Keratinocyte (primary cell): ENCODE measurements at regions not wholly inside any gene's neighbourhood (a gene's known extent, or its start where the extent isn't known, plus 50 kb on each side); places are given as distances from the start of the nearest gene placed in this dataset.

Source experiments
- DNase-seq: peaks from one replicate; pipeline ENCODE4 v3.0.0-alpha.2; 2011; ENCODE audit warnings: low read depth, missing footprints, low spot score
- FAIRE-seq: peaks from 2 replicates; lab custom pipeline; 2011; peaks lifted over from hg19 to GRCh38; lab: Jason Lieb, UNC
- H2AFZ ChIP-seq: 2 replicates; pipeline ENCODE4 v1.6.0; 2012; ENCODE audit warnings: low read length, control low read depth, inconsistent platforms; ENCODE audit not compliant: control insufficient read depth
- H3K27ac ChIP-seq: 2 replicates; pipeline ENCODE4 v1.5.1; 2011; ENCODE audit warnings: low read length; ENCODE audit not compliant: control insufficient read depth, insufficient read depth
- H3K27me3 ChIP-seq: 3 replicates; pipeline ENCODE4 v1.6.0; 2011; ENCODE audit warnings: low read length; ENCODE audit not compliant: control insufficient read depth, insufficient read depth; ENCODE audit errors: extremely low read depth
- H3K36me3 ChIP-seq, 2 experiments: 2 replicates in 1 of 2; 3 replicates in 1 of 2; pipeline ENCODE4 v1.5.1; 2011; ENCODE audit warnings: low read length in 2 of 2, mild to moderate bottlenecking in 1 of 2; ENCODE audit not compliant: control insufficient read depth in 2 of 2, insufficient read depth in 2 of 2; ENCODE audit errors: extremely low read depth in 1 of 2
- H3K4me1 ChIP-seq: 3 replicates; pipeline ENCODE4 v1.5.1; 2011; ENCODE audit warnings: low read length; ENCODE audit not compliant: control insufficient read depth, insufficient read depth; ENCODE audit errors: extremely low read depth
- H3K4me2 ChIP-seq: 3 replicates; pipeline ENCODE4 v1.6.0; 2011; ENCODE audit warnings: low read depth, low read length; ENCODE audit not compliant: control insufficient read depth, insufficient read depth; ENCODE audit errors: extremely low read depth
- H3K4me3 ChIP-seq, 3 experiments: fragments of 200-600 bp in 1 of 3; sonication (generic) in 1 of 3; 2 replicates in 2 of 3; 3 replicates in 1 of 3; pipeline ENCODE4 v1.5.1; 2011 to 2016; ENCODE audit warnings: low read length in 3 of 3, mild to moderate bottlenecking in 3 of 3, control low read depth in 2 of 3, inconsistent platforms in 1 of 3, low read depth in 1 of 3, mixed read lengths in 1 of 3, mixed run types in 1 of 3, moderate library complexity in 1 of 3; ENCODE audit not compliant: control insufficient read depth in 2 of 3, insufficient read depth in 2 of 3; ENCODE audit errors: extremely low read depth in 1 of 3
- H3K79me2 ChIP-seq: 2 replicates; pipeline ENCODE4 v1.6.0; 2012; ENCODE audit warnings: low read length; ENCODE audit not compliant: control insufficient read depth, insufficient read depth
- H3K9ac ChIP-seq: 3 replicates; pipeline ENCODE4 v1.6.0; 2011; ENCODE audit warnings: low read length; ENCODE audit not compliant: control insufficient read depth, insufficient read depth; ENCODE audit errors: extremely low read depth
- H3K9me1 ChIP-seq: 3 replicates; pipeline ENCODE4 v1.6.0; 2011; ENCODE audit warnings: low read length; ENCODE audit not compliant: control insufficient read depth, insufficient read depth; ENCODE audit errors: extremely low read depth
- H3K9me3 ChIP-seq: 2 replicates; pipeline ENCODE4 v1.5.1; 2012; ENCODE audit warnings: low read depth, low read length; ENCODE audit not compliant: control insufficient read depth
- H4K20me1 ChIP-seq: 3 replicates; pipeline ENCODE4 v1.6.0; 2011; ENCODE audit warnings: low read length; ENCODE audit not compliant: control insufficient read depth, insufficient read depth; ENCODE audit errors: extremely low read depth
- CTCF ChIP-seq, 3 experiments: IDR thresholded peaks in 1 of 3; conservative IDR thresholded peaks in 1 of 3; optimal IDR thresholded peaks in 1 of 3; 2 replicates in 2 of 3; 3 replicates in 1 of 3; pipeline versions ENCODE3 to v1.5.1; 2011; ENCODE audit warnings: low read length in 3 of 3, mild to moderate bottlenecking in 3 of 3, moderate library complexity in 2 of 3, control low read depth in 1 of 3, inconsistent platforms in 1 of 3; ENCODE audit not compliant: insufficient read depth in 2 of 3; ENCODE audit errors: extremely low read depth in 1 of 3
- EZH2 ChIP-seq: IDR thresholded peaks from one replicate; pipeline ENCODE4 v1.6.1; 2012; ENCODE audit warnings: inconsistent platforms, mild to moderate bottlenecking, low read length, moderate library complexity
- dilution Hi-C: fragments of 300-500 bp; cut with MboI; formaldehyde crosslinking; loops from one replicate; pipeline ENCODE4 v1.7.0; 2020; ENCODE audit warnings: low sequenced_read_pairs; ENCODE audit not compliant: extremely low pct_ligation_motif_present

- H2AFZ ChIP-seq, result no peak overlapping the region
- dilution Hi-C loops, result no loop called here
- no peak overlapping the region for H3K4me3 ChIP-seq
- peaks cover 9% of the 10 kb centered on the region for H3K4me1 ChIP-seq
- H3K79me2 ChIP-seq, result no peaks in the 10 kb centered on the region
- H3K9me1 ChIP-seq, result no peaks in the 10 kb centered on the region
- no peak overlapping the region for H3K27ac ChIP-seq
- DNase-seq (no peak), FAIRE-seq (peak; percentile 39)
- H3K27me3 ChIP-seq, result no peaks in the 10 kb centered on the region
- no peaks in the 10 kb centered on the region for H3K9me3 ChIP-seq
- TF ChIP-seq CTCF (optimal IDR thresholded peaks at IDR 0.05 in 1 of 3, IDR thresholded peaks at IDR 0.05 in 1 of 3, conservative IDR thresholded peaks at IDR 0.05 in 1 of 3; ENCODE audit: extremely low read depth in 1 of 3, insufficient read depth in 2 of 3, low read length in 3 of 3) (no peak), EZH2 (no peak)
- H3K4me2 ChIP-seq, result no peak overlapping the region
- no peak overlapping the region for H3K9ac ChIP-seq
- no peaks in the 10 kb centered on the region for H3K36me3 ChIP-seq
- no peaks in the 10 kb centered on the region for H4K20me1 ChIP-seq
Measured at GRCh38 chr11:95413761-95414160, 182.8 kb upstream of the SESN3 start.

GRCh38 chr11:95413021-95413420, 182.0 kb upstream of the SESN3 start:
- no peaks in the 10 kb centered on the region for H3K9me3 ChIP-seq
- H3K36me3 ChIP-seq, result no peaks in the 10 kb centered on the region
- no peak for TF ChIP-seq EZH2
- no peak for TF ChIP-seq CTCF (optimal IDR thresholded peaks at IDR 0.05 in 1 of 3, IDR thresholded peaks at IDR 0.05 in 1 of 3, conservative IDR thresholded peaks at IDR 0.05 in 1 of 3; ENCODE audit: extremely low read depth in 1 of 3, insufficient read depth in 2 of 3, low read length in 3 of 3)
- H3K9me1 ChIP-seq, result no peaks in the 10 kb centered on the region
- dilution Hi-C loops, result no loop called here
- no peak overlapping the region for H2AFZ ChIP-seq
- no peaks in the 10 kb centered on the region for H3K27me3 ChIP-seq
- H3K79me2 ChIP-seq, result no peaks in the 10 kb centered on the region
- FAIRE-seq (no peak), DNase-seq (no peak)
- no peak overlapping the region for H3K4me2 ChIP-seq
- H4K20me1 ChIP-seq, result no peaks in the 10 kb centered on the region
- peaks cover 9% of the 10 kb centered on the region for H3K4me1 ChIP-seq
- no peak overlapping the region for H3K9ac ChIP-seq
- no peak overlapping the region for H3K4me3 ChIP-seq
- H3K27ac ChIP-seq, result no peak overlapping the region
